Liver (tissue), 8 donors: ENCODE measurements at regions not wholly inside any gene's neighbourhood (a gene's known extent, or its start where the extent isn't known, plus 50 kb on each side); places are given as distances from the start of the nearest gene placed in this dataset.

Source experiments
- DNase-seq: peaks from one replicate; pipeline ENCODE4 v3.0.0-alpha.2; 2017; ENCODE audit warnings: low spot score
- H3K27ac ChIP-seq, 2 donors: one replicate each; pipeline ENCODE4 v1.7.0; 2013; ENCODE audit warnings: inconsistent platforms in 2 of 2, low read length in 2 of 2, control low read depth in 1 of 2, low read depth in 1 of 2, mild to moderate bottlenecking in 1 of 2
- H3K27me3 ChIP-seq, 4 donors: one replicate each; pipeline versions ENCODE4 v1.6.1 to v1.7.0; 2013; ENCODE audit warnings: low read length in 3 of 4, inconsistent platforms in 1 of 4, mild to moderate bottlenecking in 1 of 4, moderate library complexity in 1 of 4; ENCODE audit not compliant: control insufficient read depth in 4 of 4, insufficient read depth in 4 of 4
- H3K36me3 ChIP-seq, 4 donors: one replicate each; pipeline versions ENCODE4 v1.6.1 to v1.7.0; 2013; ENCODE audit warnings: low read length in 3 of 4, mild to moderate bottlenecking in 3 of 4, low read depth in 1 of 4, moderate library complexity in 1 of 4; ENCODE audit not compliant: control insufficient read depth in 4 of 4, insufficient read depth in 3 of 4
- H3K4me1 ChIP-seq, 4 donors: one replicate each; pipeline versions ENCODE4 v1.6.1 to v1.7.0; 2013; ENCODE audit warnings: low read length in 3 of 4, mild to moderate bottlenecking in 3 of 4, moderate library complexity in 1 of 4; ENCODE audit not compliant: control insufficient read depth in 4 of 4, insufficient read depth in 4 of 4
- H3K4me3 ChIP-seq, 3 donors: one replicate each; pipeline versions ENCODE4 v1.6.1 to v1.7.0; 2013; ENCODE audit warnings: low read length in 3 of 3, control low read depth in 1 of 3, low read depth in 1 of 3, mild to moderate bottlenecking in 1 of 3
- H3K9ac ChIP-seq, 2 donors: one replicate each; pipeline ENCODE4 v1.7.0; 2013; ENCODE audit warnings: low read length in 2 of 2, mild to moderate bottlenecking in 2 of 2, moderate library complexity in 2 of 2, control low read depth in 1 of 2, low read depth in 1 of 2
- H3K9me3 ChIP-seq, 4 donors: one replicate each; pipeline versions ENCODE4 v1.6.1 to v1.7.0; 2013; ENCODE audit warnings: low read length in 3 of 4; ENCODE audit not compliant: control insufficient read depth in 4 of 4
- ATF3 ChIP-seq: IDR thresholded peaks from 2 replicates; pipeline ENCODE4 v1.6.1; 2016; ENCODE audit warnings: antibody characterized with exemption
- CTCF ChIP-seq: fragments of 150-350 bp; IDR thresholded peaks from 2 replicates; pipeline ENCODE4 v1.5.1; 2017; ENCODE audit warnings: improper control_type of control experiment, low read depth, low read length; ENCODE audit not compliant: missing input control
- FOXA1 ChIP-seq: IDR thresholded peaks from 2 replicates; pipeline ENCODE4 v1.6.1; 2016; ENCODE audit warnings: antibody characterized with exemption
- HNF4A ChIP-seq, 2 donors: conservative IDR thresholded peaks; 2 replicates each; pipeline ENCODE4 v1.6.1; 2016; ENCODE audit warnings: antibody characterized with exemption in 2 of 2, mild to moderate bottlenecking in 2 of 2
- HNF4G ChIP-seq: IDR thresholded peaks from 2 replicates; pipeline ENCODE4 v1.6.1; 2016; ENCODE audit warnings: antibody characterized with exemption
- JUND ChIP-seq, 2 donors: IDR thresholded peaks; 2 replicates each; pipeline ENCODE4 v1.6.1; 2016; ENCODE audit warnings: antibody characterized with exemption in 2 of 2
- MAX ChIP-seq: IDR thresholded peaks from 2 replicates; pipeline ENCODE4 v1.6.1; 2016; ENCODE audit warnings: antibody characterized with exemption
- NR2F2 ChIP-seq: IDR thresholded peaks from 2 replicates; pipeline ENCODE4 v1.6.1; 2016; ENCODE audit warnings: antibody characterized with exemption
- RAD21 ChIP-seq, 2 donors: IDR thresholded peaks; 2 replicates each; pipeline ENCODE4 v1.6.1; 2016; ENCODE audit warnings: antibody characterized with exemption in 2 of 2, mild to moderate bottlenecking in 2 of 2
- REST ChIP-seq: IDR thresholded peaks from 2 replicates; pipeline ENCODE4 v1.6.1; 2016; ENCODE audit warnings: antibody characterized with exemption, mild to moderate bottlenecking
- RXRA ChIP-seq, 2 donors: IDR thresholded peaks; 2 replicates each; pipeline ENCODE4 v1.6.1; 2017 to 2018; ENCODE audit warnings: antibody characterized with exemption in 2 of 2, mild to moderate bottlenecking in 1 of 2
- SP1 ChIP-seq: IDR thresholded peaks from 2 replicates; pipeline ENCODE4 v1.6.1; 2018; ENCODE audit warnings: antibody characterized with exemption, mild to moderate bottlenecking
- TAF1 ChIP-seq: conservative IDR thresholded peaks from 2 replicates; pipeline ENCODE4 v1.6.1; 2016; ENCODE audit warnings: antibody characterized with exemption, mild to moderate bottlenecking
- ZBTB33 ChIP-seq: IDR thresholded peaks from 2 replicates; pipeline ENCODE4 v1.6.1; 2016; ENCODE audit warnings: antibody characterized with exemption
- whole genome bisulfite sequencing: extraction: QIAGEN DNeasy Blood & Tissue Kit; methylation state at CpG from one replicate; pipeline ENCODE4 v1.1.7; 2013; 5-methylcytosine and 5-hydroxymethylcytosine counted together
- donor health status: healthy.
- donor health status: healthy.
- donor health status: healthy.
- donor health status: healthy.
- donor health status: healthy.

GRCh38 chr1:222126052-222126451 is 384.2 kb upstream of the DUSP10 start:
- Histone ChIP-seq H3K9ac (no peak overlapping the region), H3K4me3 (no peak overlapping the region), H3K27ac (no peak overlapping the region), H3K9me3 (no peaks in the 10 kb centered on the region), H3K4me1 (no peaks in the 10 kb centered on the region), H3K27me3 (no peaks in the 10 kb centered on the region), H3K36me3 (no peaks in the 10 kb centered on the region)
- TF ChIP-seq ATF3 (no peak), ZBTB33 (no peak), RXRA (IDR thresholded peaks at IDR 0.05) (no peak), SP1 (no peak), TAF1 (no peak), HNF4G (no peak), REST (no peak), JUND (IDR thresholded peaks at IDR 0.05) (no peak), NR2F2 (no peak), RAD21 (IDR thresholded peaks at IDR 0.05) (no peak), FOXA1 (no peak)
- no peak for DNase-seq
- 76% methylated on average over 4 of the region's 4 CpGs for WGBS

- H3K27ac ChIP-seq: no peak overlapping the region
- H3K36me3 ChIP-seq: no peaks in the 10 kb centered on the region
- no peaks in the 10 kb centered on the region for H3K4me1 ChIP-seq
- DNase-seq: no peak
- H3K9ac ChIP-seq: no peak overlapping the region
- WGBS: 57% methylated on average over 1 of the region's 1 CpG
- no peaks in the 10 kb centered on the region for H3K9me3 ChIP-seq
- TF ChIP-seq HNF4A (conservative IDR thresholded peaks at IDR 0.05) (peak; percentile 9 to 60), FOXA1 (no peak), RAD21 (IDR thresholded peaks at IDR 0.05) (peak; percentile 66 to 80), CTCF (peak; percentile 43), NR2F2 (no peak), RXRA (IDR thresholded peaks at IDR 0.05) (peak in 1 of 2 donors; percentile 51), MAX (no peak)
- H3K27me3 ChIP-seq: no peaks in the 10 kb centered on the region
- H3K4me3 ChIP-seq: no peak overlapping the region
Measured at GRCh38 chr1:222124602-222125001, 382.7 kb upstream of the DUSP10 start.
